IMR-90 (cell line): ENCODE measurements at regions not wholly inside any gene's neighbourhood (a gene's known extent, or its start where the extent isn't known, plus 50 kb on each side); places are given as distances from the start of the nearest gene placed in this dataset.

Experiments used
- BHLHE40 ChIP-seq: fragments of 150-350 bp; IDR thresholded peaks from 2 replicates; pipeline ENCODE4 v1.6.1; 2016; ENCODE audit warnings: mild to moderate bottlenecking, low read depth, low read length
- CEBPB ChIP-seq: IDR thresholded peaks from 2 replicates; pipeline ENCODE4 v1.6.1; 2012; ENCODE audit warnings: low read depth, low read length, improper control_type of control experiment
- CHD1 ChIP-seq: IDR thresholded peaks from 2 replicates; pipeline ENCODE4 v1.6.1; 2012; ENCODE audit warnings: low read depth, low read length, improper control_type of control experiment
- NFE2L2 ChIP-seq: fragments of 150-350 bp; IDR thresholded peaks from 2 replicates; pipeline ENCODE4 v1.6.1; 2016; ENCODE audit warnings: low read depth, mild to moderate bottlenecking, low read length
- POLR2A ChIP-seq: IDR thresholded peaks from 2 replicates; pipeline ENCODE4 v1.6.1; 2012; ENCODE audit warnings: mild to moderate bottlenecking, low read depth, low read length
- RAD21 ChIP-seq: IDR thresholded peaks from 2 replicates; pipeline ENCODE4 v1.6.1; 2012; ENCODE audit warnings: low read length, improper control_type of control experiment
- RCOR1 ChIP-seq: IDR thresholded peaks from 2 replicates; pipeline ENCODE4 v1.6.1; 2012; ENCODE audit warnings: mild to moderate bottlenecking, low read length, improper control_type of control experiment; ENCODE audit not compliant: insufficient replicate concordance
- TF ChIP-seq, protein P1 (sequence below): conservative IDR thresholded peaks from 2 replicates; pipeline ENCODE4 v1.5.1; 2012; ENCODE audit warnings: mild to moderate bottlenecking, low read depth, low read length, improper control_type of control experiment
- TF ChIP-seq, protein P2 (sequence below): fragments of 150-350 bp; IDR thresholded peaks from 2 replicates; pipeline ENCODE4 v1.6.1; 2016; ENCODE audit warnings: low read depth, mild to moderate bottlenecking, low read length, moderate library complexity, borderline replicate concordance
- TF ChIP-seq, protein P3 (sequence below): fragments of 150-350 bp; IDR thresholded peaks from 2 replicates; pipeline ENCODE4 v1.6.1; 2017; ENCODE audit warnings: mild to moderate bottlenecking, antibody characterized with exemption, low read length, low read depth

DNA sequence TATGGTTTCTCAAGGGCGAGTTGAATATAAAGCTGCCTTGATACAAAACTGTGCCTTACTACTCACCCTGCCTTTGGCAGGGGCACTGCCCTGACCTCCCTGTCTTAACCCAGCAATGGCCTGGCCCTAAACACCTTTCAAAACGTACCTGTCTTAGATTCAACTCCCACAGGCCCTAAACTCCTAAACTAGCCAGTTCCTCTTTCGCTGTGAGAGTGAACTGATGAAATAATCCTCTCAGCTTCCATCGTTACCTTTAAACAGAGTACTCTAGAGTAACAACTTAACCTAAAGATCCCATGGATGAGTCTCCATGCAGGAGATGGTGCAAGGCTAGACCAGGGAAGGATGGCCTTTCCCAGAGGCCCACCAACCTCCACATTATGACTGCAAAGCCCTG, 133.0 kb upstream of the THBS1 start:
- TF ChIP-seq, protein P1, sequence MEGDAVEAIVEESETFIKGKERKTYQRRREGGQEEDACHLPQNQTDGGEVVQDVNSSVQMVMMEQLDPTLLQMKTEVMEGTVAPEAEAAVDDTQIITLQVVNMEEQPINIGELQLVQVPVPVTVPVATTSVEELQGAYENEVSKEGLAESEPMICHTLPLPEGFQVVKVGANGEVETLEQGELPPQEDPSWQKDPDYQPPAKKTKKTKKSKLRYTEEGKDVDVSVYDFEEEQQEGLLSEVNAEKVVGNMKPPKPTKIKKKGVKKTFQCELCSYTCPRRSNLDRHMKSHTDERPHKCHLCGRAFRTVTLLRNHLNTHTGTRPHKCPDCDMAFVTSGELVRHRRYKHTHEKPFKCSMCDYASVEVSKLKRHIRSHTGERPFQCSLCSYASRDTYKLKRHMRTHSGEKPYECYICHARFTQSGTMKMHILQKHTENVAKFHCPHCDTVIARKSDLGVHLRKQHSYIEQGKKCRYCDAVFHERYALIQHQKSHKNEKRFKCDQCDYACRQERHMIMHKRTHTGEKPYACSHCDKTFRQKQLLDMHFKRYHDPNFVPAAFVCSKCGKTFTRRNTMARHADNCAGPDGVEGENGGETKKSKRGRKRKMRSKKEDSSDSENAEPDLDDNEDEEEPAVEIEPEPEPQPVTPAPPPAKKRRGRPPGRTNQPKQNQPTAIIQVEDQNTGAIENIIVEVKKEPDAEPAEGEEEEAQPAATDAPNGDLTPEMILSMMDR = no peak
- TF ChIP-seq RCOR1 = no peak
- no peak for TF ChIP-seq POLR2A
- TF ChIP-seq, protein P2, sequence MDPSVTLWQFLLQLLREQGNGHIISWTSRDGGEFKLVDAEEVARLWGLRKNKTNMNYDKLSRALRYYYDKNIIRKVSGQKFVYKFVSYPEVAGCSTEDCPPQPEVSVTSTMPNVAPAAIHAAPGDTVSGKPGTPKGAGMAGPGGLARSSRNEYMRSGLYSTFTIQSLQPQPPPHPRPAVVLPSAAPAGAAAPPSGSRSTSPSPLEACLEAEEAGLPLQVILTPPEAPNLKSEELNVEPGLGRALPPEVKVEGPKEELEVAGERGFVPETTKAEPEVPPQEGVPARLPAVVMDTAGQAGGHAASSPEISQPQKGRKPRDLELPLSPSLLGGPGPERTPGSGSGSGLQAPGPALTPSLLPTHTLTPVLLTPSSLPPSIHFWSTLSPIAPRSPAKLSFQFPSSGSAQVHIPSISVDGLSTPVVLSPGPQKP = no peak
- TF ChIP-seq CHD1 = no peak
- TF ChIP-seq, protein P3, sequence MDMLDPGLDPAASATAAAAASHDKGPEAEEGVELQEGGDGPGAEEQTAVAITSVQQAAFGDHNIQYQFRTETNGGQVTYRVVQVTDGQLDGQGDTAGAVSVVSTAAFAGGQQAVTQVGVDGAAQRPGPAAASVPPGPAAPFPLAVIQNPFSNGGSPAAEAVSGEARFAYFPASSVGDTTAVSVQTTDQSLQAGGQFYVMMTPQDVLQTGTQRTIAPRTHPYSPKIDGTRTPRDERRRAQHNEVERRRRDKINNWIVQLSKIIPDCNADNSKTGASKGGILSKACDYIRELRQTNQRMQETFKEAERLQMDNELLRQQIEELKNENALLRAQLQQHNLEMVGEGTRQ = no peak
- no peak for TF ChIP-seq NFE2L2
- TF ChIP-seq CEBPB = no peak
- no peak for TF ChIP-seq BHLHE40
- no peak for TF ChIP-seq RAD21
